H9 (cell line): ENCODE measurements at regions not wholly inside any gene's neighbourhood (a gene's known extent, or its start where the extent isn't known, plus 50 kb on each side); places are given as distances from the start of the nearest gene placed in this dataset.

Source experiments
- DNase-seq: peaks from one replicate; pipeline ENCODE4 v3.0.0-alpha.2; 2017
- H2AFZ ChIP-seq: one replicate; pipeline ENCODE4 v1.6.1; 2013; ENCODE audit warnings: mild to moderate bottlenecking, low read length, control low read depth, moderate library complexity
- H2AK5ac ChIP-seq: 2 replicates; pipeline ENCODE4 v1.6.1; 2013; ENCODE audit warnings: low read length, control low read depth, mixed read lengths; ENCODE audit not compliant: insufficient read length
- H2BK120ac ChIP-seq: one replicate; pipeline ENCODE4 v1.6.1; 2013; ENCODE audit warnings: low read depth, mild to moderate bottlenecking, low read length, control low read depth, inconsistent platforms; ENCODE audit not compliant: poor library complexity, severe bottlenecking
- H2BK12ac ChIP-seq: 2 replicates; pipeline ENCODE4 v1.6.1; 2013; ENCODE audit warnings: low read length, control low read depth, mixed read lengths, low read depth; ENCODE audit not compliant: insufficient read length
- H2BK15ac ChIP-seq: 2 replicates; pipeline ENCODE4 v1.6.1; 2013; ENCODE audit warnings: low read depth, low read length, control low read depth
- H2BK20ac ChIP-seq: one replicate; pipeline ENCODE4 v1.6.1; 2013; ENCODE audit warnings: low read depth, mild to moderate bottlenecking, low read length, control low read depth, inconsistent platforms; ENCODE audit not compliant: poor library complexity, severe bottlenecking
- H2BK5ac ChIP-seq: 2 replicates; pipeline ENCODE4 v1.6.1; 2013; ENCODE audit warnings: low read length, control low read depth, mixed read lengths; ENCODE audit not compliant: insufficient read length
- H3K14ac ChIP-seq: 2 replicates; pipeline ENCODE4 v1.6.1; 2013; ENCODE audit warnings: low read length, control low read depth; ENCODE audit not compliant: insufficient read depth
- H3K18ac ChIP-seq: 2 replicates; pipeline ENCODE4 v1.6.1; 2013; ENCODE audit warnings: low read depth, mild to moderate bottlenecking, mixed read lengths, low read length, control low read depth; ENCODE audit not compliant: insufficient read length
- H3K23ac ChIP-seq: 2 replicates; pipeline ENCODE4 v1.6.1; 2013; ENCODE audit warnings: low read length, control low read depth, mixed read lengths, low read depth; ENCODE audit not compliant: insufficient read length
- H3K23me2 ChIP-seq: 2 replicates; pipeline ENCODE4 v1.6.1; 2013; ENCODE audit warnings: low read depth, mild to moderate bottlenecking, mixed read lengths, low read length, control low read depth; ENCODE audit not compliant: insufficient read length, poor library complexity, severe bottlenecking
- H3K27ac ChIP-seq: 2 replicates; pipeline ENCODE4 v1.5.1; 2013; ENCODE audit warnings: low read length, control low read depth, mixed read lengths, low read depth; ENCODE audit not compliant: insufficient read length
- H3K27me3 ChIP-seq: 2 replicates; pipeline ENCODE4 v1.6.1; 2013; ENCODE audit warnings: low read length, control low read depth, inconsistent platforms; ENCODE audit not compliant: insufficient read depth
- H3K4ac ChIP-seq: 2 replicates; pipeline ENCODE4 v1.6.1; 2013; ENCODE audit warnings: low read depth, mild to moderate bottlenecking, control low read depth, inconsistent platforms, low read length, moderate library complexity
- H3K4me1 ChIP-seq: 2 replicates; pipeline ENCODE4 v1.6.1; 2013; ENCODE audit warnings: low read length, control low read depth, inconsistent platforms; ENCODE audit not compliant: insufficient read depth
- H3K4me2 ChIP-seq: 2 replicates; pipeline ENCODE4 v1.6.1; 2013; ENCODE audit warnings: low read length, control low read depth, mixed read lengths; ENCODE audit not compliant: insufficient read length, insufficient read depth
- H3K56ac ChIP-seq: 2 replicates; pipeline ENCODE4 v1.6.1; 2013; ENCODE audit warnings: low read depth, mild to moderate bottlenecking, mixed read lengths, low read length, control low read depth; ENCODE audit not compliant: insufficient read length
- H3K79me1 ChIP-seq: 2 replicates; pipeline ENCODE4 v1.6.1; 2013; ENCODE audit warnings: low read depth, mild to moderate bottlenecking, moderate library complexity, low read length, control low read depth, inconsistent platforms; ENCODE audit not compliant: insufficient read depth, poor library complexity, severe bottlenecking
- H3K79me2 ChIP-seq: 2 replicates; pipeline ENCODE4 v1.6.1; 2013; ENCODE audit warnings: low read length, control low read depth, inconsistent platforms; ENCODE audit not compliant: insufficient read depth
- H3K9ac ChIP-seq: 2 replicates; pipeline ENCODE4 v1.6.1; 2013; ENCODE audit warnings: low read length, control low read depth, mixed read lengths; ENCODE audit not compliant: insufficient read length; ENCODE audit errors: extremely low read depth
- H3K9me3 ChIP-seq: one replicate; pipeline ENCODE4 v1.6.1; 2013; ENCODE audit warnings: low read depth, low read length, inconsistent platforms; ENCODE audit not compliant: control insufficient read depth
- H3T11ph ChIP-seq: one replicate; pipeline ENCODE4 v1.6.1; 2013; ENCODE audit warnings: mild to moderate bottlenecking, low read length, control low read depth, inconsistent platforms
- H4K20me1 ChIP-seq: one replicate; pipeline ENCODE4 v1.6.1; 2013; ENCODE audit not compliant: control insufficient read depth, insufficient read length, insufficient read depth
- H4K5ac ChIP-seq: 2 replicates; pipeline ENCODE4 v1.6.1; 2013; ENCODE audit warnings: low read depth, mild to moderate bottlenecking, mixed read lengths, low read length, control low read depth; ENCODE audit not compliant: insufficient read length
- H4K8ac ChIP-seq: replicated peaks from 2 replicates; pipeline ENCODE4 v1.6.1; 2013; ENCODE audit warnings: low read length, control low read depth, mixed read lengths, low read depth; ENCODE audit not compliant: insufficient read length
- H4K91ac ChIP-seq: 2 replicates; pipeline ENCODE4 v1.6.1; 2013; ENCODE audit warnings: low read depth, mild to moderate bottlenecking, moderate library complexity, mixed read lengths, low read length, control low read depth; ENCODE audit not compliant: insufficient read length
- H3K27ac Mint-ChIP-seq, 3 experiments: 2 replicates in 2 of 3; 3 replicates in 1 of 3; pipeline ENCODE4 v1.8.0; 2020 to 2021; ENCODE audit warnings: mixed read lengths in 3 of 3, mild to moderate bottlenecking in 1 of 3, moderate library complexity in 1 of 3
- H3K27me3 Mint-ChIP-seq: 2 replicates; pipeline ENCODE4 v1.8.0; 2021; ENCODE audit warnings: low read depth, mild to moderate bottlenecking, moderate library complexity, mixed read lengths
- H3K36me3 Mint-ChIP-seq, 3 experiments: 2 replicates in 2 of 3; 3 replicates in 1 of 3; pipeline ENCODE4 v1.8.0; 2020 to 2021; ENCODE audit warnings: low read depth in 3 of 3, mixed read lengths in 3 of 3; ENCODE audit not compliant: insufficient read depth in 1 of 3
- H3K4me1 Mint-ChIP-seq, 2 experiments: 2 replicates each; pipeline ENCODE4 v1.8.0; 2020; ENCODE audit warnings: mixed read lengths in 2 of 2
- H3K4me3 Mint-ChIP-seq, 2 experiments: 2 replicates in 1 of 2; 3 replicates in 1 of 2; pipeline ENCODE4 v1.8.0; 2020 to 2021; ENCODE audit warnings: mild to moderate bottlenecking in 2 of 2, mixed read lengths in 2 of 2, moderate library complexity in 1 of 2
- H3K9me3 Mint-ChIP-seq, 2 experiments: 2 replicates in 1 of 2; 3 replicates in 1 of 2; pipeline ENCODE4 v1.8.0; 2020; ENCODE audit warnings: mild to moderate bottlenecking in 2 of 2, mixed read lengths in 2 of 2, moderate library complexity in 1 of 2
- WGBS: extraction: QIAGEN DNeasy Blood & Tissue Kit; methylation state at CpG from one replicate; pipeline ENCODE4 v1.1.7; 2013; ENCODE audit warnings: missing lambda C conversion rate, low lambda C conversion rate, mixed read lengths; ENCODE audit not compliant: insufficient read length; ENCODE audit errors: extremely low coverage; 5-methylcytosine and 5-hydroxymethylcytosine counted together
- TF ChIP-seq, protein P1 (sequence below): fragments of 200-600 bp; sonication (generic); conservative IDR thresholded peaks from 3 replicates; pipeline ENCODE4 v1.8.0; 2021; ENCODE audit warnings: antibody characterized with exemption, mild to moderate bottlenecking

- H4K8ac ChIP-seq: no peak overlapping the region
- TF ChIP-seq, protein P1, sequence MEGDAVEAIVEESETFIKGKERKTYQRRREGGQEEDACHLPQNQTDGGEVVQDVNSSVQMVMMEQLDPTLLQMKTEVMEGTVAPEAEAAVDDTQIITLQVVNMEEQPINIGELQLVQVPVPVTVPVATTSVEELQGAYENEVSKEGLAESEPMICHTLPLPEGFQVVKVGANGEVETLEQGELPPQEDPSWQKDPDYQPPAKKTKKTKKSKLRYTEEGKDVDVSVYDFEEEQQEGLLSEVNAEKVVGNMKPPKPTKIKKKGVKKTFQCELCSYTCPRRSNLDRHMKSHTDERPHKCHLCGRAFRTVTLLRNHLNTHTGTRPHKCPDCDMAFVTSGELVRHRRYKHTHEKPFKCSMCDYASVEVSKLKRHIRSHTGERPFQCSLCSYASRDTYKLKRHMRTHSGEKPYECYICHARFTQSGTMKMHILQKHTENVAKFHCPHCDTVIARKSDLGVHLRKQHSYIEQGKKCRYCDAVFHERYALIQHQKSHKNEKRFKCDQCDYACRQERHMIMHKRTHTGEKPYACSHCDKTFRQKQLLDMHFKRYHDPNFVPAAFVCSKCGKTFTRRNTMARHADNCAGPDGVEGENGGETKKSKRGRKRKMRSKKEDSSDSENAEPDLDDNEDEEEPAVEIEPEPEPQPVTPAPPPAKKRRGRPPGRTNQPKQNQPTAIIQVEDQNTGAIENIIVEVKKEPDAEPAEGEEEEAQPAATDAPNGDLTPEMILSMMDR: no peak
- no peak overlapping the region for H2BK12ac ChIP-seq
- Mint-ChIP-seq H3K4me3 (no peak overlapping the region), H3K36me3 (no peaks in the 10 kb centered on the region; a peak in 1 of 7 replicates), H3K27ac (no peak overlapping the region), H3K9me3 (no peaks in the 10 kb centered on the region), H3K4me1 (peaks cover 16 to 19% of the 10 kb centered on the region in 2 experiments), H3K27me3 (no peaks in the 10 kb centered on the region)
- H2BK15ac ChIP-seq: no peak overlapping the region
- no peak overlapping the region for H3K4ac ChIP-seq
- DNase-seq: no peak
- no peaks in the 10 kb centered on the region for H3K79me1 ChIP-seq
- no peak overlapping the region for H2AFZ ChIP-seq
- no peak overlapping the region for H3K18ac ChIP-seq
- H4K20me1 ChIP-seq: no peaks in the 10 kb centered on the region
- no peak overlapping the region for H3K23ac ChIP-seq
- H3K9ac ChIP-seq: no peak overlapping the region
- H3K56ac ChIP-seq: no peak overlapping the region
- no peak overlapping the region for H3K27ac ChIP-seq
- no peak overlapping the region for H3K14ac ChIP-seq
- H3T11ph ChIP-seq: no peak overlapping the region
- no CpG with 5 or more reads among the region's 2 CpGs for WGBS
- no peak overlapping the region for H3K4me2 ChIP-seq
- H2BK20ac ChIP-seq: no peak overlapping the region
- no peak overlapping the region for H4K91ac ChIP-seq
- no peaks in the 10 kb centered on the region for H3K9me3 ChIP-seq
- H2BK120ac ChIP-seq: no peak overlapping the region
- no peak overlapping the region for H4K5ac ChIP-seq
- H3K79me2 ChIP-seq: no peaks in the 10 kb centered on the region
- H3K23me2 ChIP-seq: no peaks in the 10 kb centered on the region
- H3K4me1 ChIP-seq: no peaks in the 10 kb centered on the region; the same call in 1 of the 2 replicates
- H2AK5ac ChIP-seq: no peak overlapping the region
- 0 out of 2 replicates have a peak, but pooled peaks cover 1% of the 10 kb centered on the region for H3K27me3 ChIP-seq
- no peak overlapping the region for H2BK5ac ChIP-seq
Measured at GRCh38 chr1:83794384-83794783, 204.5 kb downstream of the TTLL7 start.
